ENCODE measurements at regions not wholly inside any gene's neighbourhood (a gene's known extent, or its start where the extent isn't known, plus 50 kb on each side); places are given as distances from the start of the nearest gene placed in this dataset.

- TF ChIP-seq, protein P1, sequence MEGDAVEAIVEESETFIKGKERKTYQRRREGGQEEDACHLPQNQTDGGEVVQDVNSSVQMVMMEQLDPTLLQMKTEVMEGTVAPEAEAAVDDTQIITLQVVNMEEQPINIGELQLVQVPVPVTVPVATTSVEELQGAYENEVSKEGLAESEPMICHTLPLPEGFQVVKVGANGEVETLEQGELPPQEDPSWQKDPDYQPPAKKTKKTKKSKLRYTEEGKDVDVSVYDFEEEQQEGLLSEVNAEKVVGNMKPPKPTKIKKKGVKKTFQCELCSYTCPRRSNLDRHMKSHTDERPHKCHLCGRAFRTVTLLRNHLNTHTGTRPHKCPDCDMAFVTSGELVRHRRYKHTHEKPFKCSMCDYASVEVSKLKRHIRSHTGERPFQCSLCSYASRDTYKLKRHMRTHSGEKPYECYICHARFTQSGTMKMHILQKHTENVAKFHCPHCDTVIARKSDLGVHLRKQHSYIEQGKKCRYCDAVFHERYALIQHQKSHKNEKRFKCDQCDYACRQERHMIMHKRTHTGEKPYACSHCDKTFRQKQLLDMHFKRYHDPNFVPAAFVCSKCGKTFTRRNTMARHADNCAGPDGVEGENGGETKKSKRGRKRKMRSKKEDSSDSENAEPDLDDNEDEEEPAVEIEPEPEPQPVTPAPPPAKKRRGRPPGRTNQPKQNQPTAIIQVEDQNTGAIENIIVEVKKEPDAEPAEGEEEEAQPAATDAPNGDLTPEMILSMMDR (IDR thresholded peaks at IDR 0.05), result no peak
- TF ChIP-seq POLR2A (IDR thresholded peaks at IDR 0.05), result no peak
Measured at GRCh38 chr6:166006900-166007301, 160.8 kb downstream of the TBXT start.

All from prostate gland (tissue), 2 donors.